H9 (cell line): ENCODE measurements at regions not wholly inside any gene's neighbourhood (a gene's known extent, or its start where the extent isn't known, plus 50 kb on each side); places are given as distances from the start of the nearest gene placed in this dataset.

Experiments
- DNase-seq: peaks from one replicate; pipeline ENCODE4 v3.0.0-alpha.2; 2017
- H2AFZ ChIP-seq: one replicate; pipeline ENCODE4 v1.6.1; 2013; ENCODE audit warnings: mild to moderate bottlenecking, low read length, control low read depth, moderate library complexity
- H2AK5ac ChIP-seq: 2 replicates; pipeline ENCODE4 v1.6.1; 2013; ENCODE audit warnings: low read length, control low read depth, mixed read lengths; ENCODE audit not compliant: insufficient read length
- H2BK120ac ChIP-seq: one replicate; pipeline ENCODE4 v1.6.1; 2013; ENCODE audit warnings: low read depth, mild to moderate bottlenecking, low read length, control low read depth, inconsistent platforms; ENCODE audit not compliant: poor library complexity, severe bottlenecking
- H2BK12ac ChIP-seq: 2 replicates; pipeline ENCODE4 v1.6.1; 2013; ENCODE audit warnings: low read length, control low read depth, mixed read lengths, low read depth; ENCODE audit not compliant: insufficient read length
- H2BK15ac ChIP-seq: 2 replicates; pipeline ENCODE4 v1.6.1; 2013; ENCODE audit warnings: low read depth, low read length, control low read depth
- H2BK20ac ChIP-seq: one replicate; pipeline ENCODE4 v1.6.1; 2013; ENCODE audit warnings: low read depth, mild to moderate bottlenecking, low read length, control low read depth, inconsistent platforms; ENCODE audit not compliant: poor library complexity, severe bottlenecking
- H2BK5ac ChIP-seq: 2 replicates; pipeline ENCODE4 v1.6.1; 2013; ENCODE audit warnings: low read length, control low read depth, mixed read lengths; ENCODE audit not compliant: insufficient read length
- H3K14ac ChIP-seq: 2 replicates; pipeline ENCODE4 v1.6.1; 2013; ENCODE audit warnings: low read length, control low read depth; ENCODE audit not compliant: insufficient read depth
- H3K18ac ChIP-seq: 2 replicates; pipeline ENCODE4 v1.6.1; 2013; ENCODE audit warnings: low read depth, mild to moderate bottlenecking, mixed read lengths, low read length, control low read depth; ENCODE audit not compliant: insufficient read length
- H3K23ac ChIP-seq: 2 replicates; pipeline ENCODE4 v1.6.1; 2013; ENCODE audit warnings: low read length, control low read depth, mixed read lengths, low read depth; ENCODE audit not compliant: insufficient read length
- H3K23me2 ChIP-seq: 2 replicates; pipeline ENCODE4 v1.6.1; 2013; ENCODE audit warnings: low read depth, mild to moderate bottlenecking, mixed read lengths, low read length, control low read depth; ENCODE audit not compliant: insufficient read length, poor library complexity, severe bottlenecking
- H3K27ac ChIP-seq: 2 replicates; pipeline ENCODE4 v1.5.1; 2013; ENCODE audit warnings: low read length, control low read depth, mixed read lengths, low read depth; ENCODE audit not compliant: insufficient read length
- H3K27me3 ChIP-seq: 2 replicates; pipeline ENCODE4 v1.6.1; 2013; ENCODE audit warnings: low read length, control low read depth, inconsistent platforms; ENCODE audit not compliant: insufficient read depth
- H3K4ac ChIP-seq: 2 replicates; pipeline ENCODE4 v1.6.1; 2013; ENCODE audit warnings: low read depth, mild to moderate bottlenecking, control low read depth, inconsistent platforms, low read length, moderate library complexity
- H3K4me1 ChIP-seq: 2 replicates; pipeline ENCODE4 v1.6.1; 2013; ENCODE audit warnings: low read length, control low read depth, inconsistent platforms; ENCODE audit not compliant: insufficient read depth
- H3K4me2 ChIP-seq: 2 replicates; pipeline ENCODE4 v1.6.1; 2013; ENCODE audit warnings: low read length, control low read depth, mixed read lengths; ENCODE audit not compliant: insufficient read length, insufficient read depth
- H3K56ac ChIP-seq: 2 replicates; pipeline ENCODE4 v1.6.1; 2013; ENCODE audit warnings: low read depth, mild to moderate bottlenecking, mixed read lengths, low read length, control low read depth; ENCODE audit not compliant: insufficient read length
- H3K79me1 ChIP-seq: 2 replicates; pipeline ENCODE4 v1.6.1; 2013; ENCODE audit warnings: low read depth, mild to moderate bottlenecking, moderate library complexity, low read length, control low read depth, inconsistent platforms; ENCODE audit not compliant: insufficient read depth, poor library complexity, severe bottlenecking
- H3K79me2 ChIP-seq: 2 replicates; pipeline ENCODE4 v1.6.1; 2013; ENCODE audit warnings: low read length, control low read depth, inconsistent platforms; ENCODE audit not compliant: insufficient read depth
- H3K9ac ChIP-seq: 2 replicates; pipeline ENCODE4 v1.6.1; 2013; ENCODE audit warnings: low read length, control low read depth, mixed read lengths; ENCODE audit not compliant: insufficient read length; ENCODE audit errors: extremely low read depth
- H3K9me3 ChIP-seq: one replicate; pipeline ENCODE4 v1.6.1; 2013; ENCODE audit warnings: low read depth, low read length, inconsistent platforms; ENCODE audit not compliant: control insufficient read depth
- H3T11ph ChIP-seq: one replicate; pipeline ENCODE4 v1.6.1; 2013; ENCODE audit warnings: mild to moderate bottlenecking, low read length, control low read depth, inconsistent platforms
- H4K20me1 ChIP-seq: one replicate; pipeline ENCODE4 v1.6.1; 2013; ENCODE audit not compliant: control insufficient read depth, insufficient read length, insufficient read depth
- H4K5ac ChIP-seq: 2 replicates; pipeline ENCODE4 v1.6.1; 2013; ENCODE audit warnings: low read depth, mild to moderate bottlenecking, mixed read lengths, low read length, control low read depth; ENCODE audit not compliant: insufficient read length
- H4K8ac ChIP-seq: replicated peaks from 2 replicates; pipeline ENCODE4 v1.6.1; 2013; ENCODE audit warnings: low read length, control low read depth, mixed read lengths, low read depth; ENCODE audit not compliant: insufficient read length
- H4K91ac ChIP-seq: 2 replicates; pipeline ENCODE4 v1.6.1; 2013; ENCODE audit warnings: low read depth, mild to moderate bottlenecking, moderate library complexity, mixed read lengths, low read length, control low read depth; ENCODE audit not compliant: insufficient read length
- H3K27ac Mint-ChIP-seq, 3 experiments: 2 replicates in 2 of 3; 3 replicates in 1 of 3; pipeline ENCODE4 v1.8.0; 2020 to 2021; ENCODE audit warnings: mixed read lengths in 3 of 3, mild to moderate bottlenecking in 1 of 3, moderate library complexity in 1 of 3
- H3K27me3 Mint-ChIP-seq: 2 replicates; pipeline ENCODE4 v1.8.0; 2021; ENCODE audit warnings: low read depth, mild to moderate bottlenecking, moderate library complexity, mixed read lengths
- H3K36me3 Mint-ChIP-seq, 3 experiments: 2 replicates in 2 of 3; 3 replicates in 1 of 3; pipeline ENCODE4 v1.8.0; 2020 to 2021; ENCODE audit warnings: low read depth in 3 of 3, mixed read lengths in 3 of 3; ENCODE audit not compliant: insufficient read depth in 1 of 3
- H3K4me1 Mint-ChIP-seq, 2 experiments: 2 replicates each; pipeline ENCODE4 v1.8.0; 2020; ENCODE audit warnings: mixed read lengths in 2 of 2
- H3K4me3 Mint-ChIP-seq, 2 experiments: 2 replicates in 1 of 2; 3 replicates in 1 of 2; pipeline ENCODE4 v1.8.0; 2020 to 2021; ENCODE audit warnings: mild to moderate bottlenecking in 2 of 2, mixed read lengths in 2 of 2, moderate library complexity in 1 of 2
- H3K9me3 Mint-ChIP-seq, 2 experiments: 2 replicates in 1 of 2; 3 replicates in 1 of 2; pipeline ENCODE4 v1.8.0; 2020; ENCODE audit warnings: mild to moderate bottlenecking in 2 of 2, mixed read lengths in 2 of 2, moderate library complexity in 1 of 2
- CTCF ChIP-seq: fragments of 200-600 bp; sonication (generic); conservative IDR thresholded peaks from 3 replicates; pipeline ENCODE4 v1.8.0; 2021; ENCODE audit warnings: antibody characterized with exemption, mild to moderate bottlenecking
- WGBS: extraction: QIAGEN DNeasy Blood & Tissue Kit; methylation state at CpG from one replicate; pipeline ENCODE4 v1.1.7; 2013; ENCODE audit warnings: missing lambda C conversion rate, low lambda C conversion rate, mixed read lengths; ENCODE audit not compliant: insufficient read length; ENCODE audit errors: extremely low coverage; 5-methylcytosine and 5-hydroxymethylcytosine counted together

GRCh38 chr10:65620404-65621048 is 1305.3 kb upstream of the LRRTM3 start:
- Histone ChIP-seq H3K9me3 (no peaks in the 10 kb centered on the region), H3K4me1 (no peaks in the 10 kb centered on the region), H2BK120ac (no peak overlapping the region), H2BK5ac (no peak overlapping the region), H3K27ac (no peak overlapping the region), H4K5ac (no peak overlapping the region), H2BK15ac (no peak overlapping the region), H3K56ac (no peak overlapping the region), H3K23me2 (no peaks in the 10 kb centered on the region), H2AFZ (no peak overlapping the region), H3K4me2 (no peak overlapping the region), H2AK5ac (no peak overlapping the region), H2BK12ac (no peak overlapping the region), H4K8ac (no peak overlapping the region), H4K91ac (no peak overlapping the region), H3K27me3 (no peaks in the 10 kb centered on the region), H3K79me2 (no peaks in the 10 kb centered on the region), H3K79me1 (no peaks in the 10 kb centered on the region), H3K18ac (no peak overlapping the region), H2BK20ac (no peak overlapping the region), H3K4ac (no peak overlapping the region), H3K14ac (no peak overlapping the region), H4K20me1 (no peaks in the 10 kb centered on the region), H3K23ac (no peak overlapping the region), H3T11ph (no peak overlapping the region), H3K9ac (no peak overlapping the region)
- Mint-ChIP-seq H3K27ac (no peak overlapping the region), H3K9me3 (peaks cover 4% of the 10 kb centered on the region in 2 experiments; a peak in 4 of 5 replicates), H3K4me3 (no peak overlapping the region), H3K4me1 (no peaks in the 10 kb centered on the region), H3K27me3 (no peaks in the 10 kb centered on the region), H3K36me3 (peaks cover 6 to 17% (median 9%) of the 10 kb centered on the region in 3 experiments)
- DNase-seq = no peak
- WGBS = no CpG with 5 or more reads among the region's 5 CpGs
- TF ChIP-seq CTCF = no peak
